H4 (cell line): ENCODE measurements at regions not wholly inside any gene's neighbourhood (a gene's known extent, or its start where the extent isn't known, plus 50 kb on each side); places are given as distances from the start of the nearest gene placed in this dataset.
"Not testable (repeated sequence)": the region's sequence is repeated elsewhere in the genome, so short reads cannot be mapped to it uniquely, and the experiment has no call there.

Source experiments
- DNase-seq: peaks from one replicate; pipeline ENCODE4 v3.0.0-alpha.2; 2015; ENCODE audit warnings: low spot score

DNA sequence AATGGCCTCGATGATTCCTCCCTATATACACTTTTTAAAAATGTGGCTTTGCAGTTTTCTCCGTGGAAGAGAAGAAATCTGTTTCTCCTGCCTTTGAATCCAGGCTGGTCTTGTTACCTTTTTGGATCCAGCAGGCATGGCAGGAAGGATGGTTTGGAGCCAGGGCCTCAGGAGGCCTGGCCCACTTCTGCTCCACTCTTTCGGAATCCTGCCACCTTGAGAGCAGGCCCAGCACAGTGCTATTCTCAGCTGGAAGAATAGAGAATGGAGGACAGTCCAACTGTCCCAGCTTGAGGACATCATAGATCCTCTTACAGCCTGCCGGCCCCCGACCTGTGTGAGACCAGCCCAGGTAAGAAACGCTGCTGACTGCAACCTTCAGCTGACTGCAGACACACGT, 421.5 kb downstream of the FUT8 start:
- no peak for DNase-seq

DNA sequence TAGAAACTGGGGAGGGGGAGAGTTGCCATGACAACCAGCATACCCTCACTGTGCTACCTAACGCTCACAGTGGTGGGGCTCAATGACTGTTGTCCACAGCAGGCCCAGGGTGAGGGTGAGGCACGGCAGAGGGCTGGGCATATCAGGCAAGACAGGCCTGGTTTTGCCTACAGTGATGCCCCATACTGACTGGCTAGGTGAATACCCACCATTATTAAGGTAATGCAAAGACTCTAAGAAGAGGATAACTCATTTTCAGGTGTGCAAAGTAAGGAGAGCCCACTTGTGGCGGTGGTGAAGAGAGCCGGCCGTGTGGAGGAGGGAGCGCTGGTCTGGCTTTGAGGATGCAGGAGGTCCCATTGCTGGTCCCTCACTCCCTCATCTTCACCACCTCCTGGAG, 422.3 kb downstream of the FUT8 start:
- no peak for DNase-seq

DNA sequence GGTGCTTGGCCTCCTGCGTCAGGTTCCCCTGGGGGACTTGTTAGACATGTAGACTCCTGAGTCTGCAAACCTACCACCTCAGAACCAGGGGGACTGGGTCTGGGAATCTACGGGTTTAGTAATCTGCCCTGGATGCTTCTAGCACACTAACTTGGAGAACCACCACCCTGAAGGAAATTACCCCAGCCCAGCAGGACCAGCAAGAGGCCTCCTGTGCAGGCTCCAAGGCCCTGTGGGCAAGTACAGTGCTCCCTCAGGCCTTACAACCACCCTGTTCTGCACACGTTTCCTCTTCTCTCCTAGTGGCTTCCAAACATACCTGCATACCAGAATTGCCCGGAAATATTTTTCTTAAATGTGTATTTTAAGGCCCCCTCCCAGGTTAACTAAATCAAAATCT, 423.0 kb downstream of the FUT8 start:
- DNase-seq = no peak

DNA sequence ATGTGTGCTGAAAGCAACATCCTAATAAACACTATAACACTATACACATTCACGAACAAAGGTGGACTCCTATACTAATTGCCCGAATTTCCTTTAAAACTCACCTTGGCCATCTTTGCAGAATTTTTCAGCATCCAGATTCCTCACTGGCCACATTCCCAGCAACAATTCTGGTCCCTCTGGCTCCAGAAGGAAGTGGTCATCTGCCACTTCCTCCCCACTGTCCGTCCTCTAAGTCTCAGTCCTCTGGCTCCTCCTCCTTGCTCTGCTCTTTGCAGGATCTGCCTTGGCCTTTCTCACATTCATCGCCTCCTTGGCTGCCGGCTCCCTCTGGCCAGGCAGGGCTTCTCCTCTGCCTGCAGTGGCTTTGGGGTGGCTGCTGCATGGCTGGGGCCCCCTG, 426.0 kb downstream of the FUT8 start:
- DNase-seq = no peak

DNA sequence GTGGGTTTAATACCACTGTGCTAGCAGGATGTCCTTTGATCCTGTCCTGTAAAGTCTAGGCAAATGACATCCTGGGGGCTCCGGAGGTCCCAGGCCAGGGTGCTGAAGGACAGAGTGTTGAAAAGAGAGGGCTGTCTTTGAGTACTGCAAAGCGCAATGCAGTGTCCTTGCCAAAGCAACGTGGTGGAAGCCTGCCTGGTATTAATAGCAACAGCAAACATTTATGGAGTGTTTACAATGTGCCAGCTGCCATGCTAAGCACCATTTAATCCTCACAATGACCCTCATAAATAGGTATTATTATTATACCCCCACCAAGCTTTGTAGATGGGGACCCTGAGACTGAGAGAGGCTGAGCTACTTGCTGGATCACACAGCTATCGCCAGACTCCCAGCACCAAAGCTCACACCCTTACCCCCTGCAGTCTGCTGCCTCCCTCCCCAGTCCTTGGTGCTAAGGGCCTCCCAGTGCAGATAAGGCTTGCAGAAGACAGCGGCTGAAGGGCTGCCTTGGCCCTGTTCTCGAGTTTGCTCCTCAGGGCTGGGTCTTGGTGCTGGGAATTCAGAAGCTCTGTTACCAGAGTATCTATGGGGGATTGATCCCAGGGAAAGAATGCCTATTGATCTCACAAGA, 427.7 kb downstream of the FUT8 start:
- no peak for DNase-seq

DNA sequence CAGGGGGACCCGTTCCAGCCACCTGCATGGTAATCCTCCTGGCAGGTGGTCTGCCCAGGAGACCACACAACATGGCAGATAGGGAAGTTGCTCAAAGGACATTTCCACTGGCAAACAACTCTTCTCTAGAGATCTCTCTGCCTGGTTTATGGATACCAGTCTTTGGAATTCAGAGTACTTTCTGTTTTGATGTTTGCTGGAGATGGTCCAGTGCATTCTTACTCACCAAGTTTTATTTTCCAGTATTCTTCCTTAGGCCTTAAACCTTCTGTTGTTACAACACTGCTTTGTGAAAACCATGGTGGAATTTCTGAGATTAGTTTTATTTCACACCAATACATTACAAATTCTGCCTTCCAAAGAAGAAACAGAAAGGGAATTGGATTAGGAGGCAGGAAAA, 428.3 kb downstream of the FUT8 start:
- no peak for DNase-seq

DNA sequence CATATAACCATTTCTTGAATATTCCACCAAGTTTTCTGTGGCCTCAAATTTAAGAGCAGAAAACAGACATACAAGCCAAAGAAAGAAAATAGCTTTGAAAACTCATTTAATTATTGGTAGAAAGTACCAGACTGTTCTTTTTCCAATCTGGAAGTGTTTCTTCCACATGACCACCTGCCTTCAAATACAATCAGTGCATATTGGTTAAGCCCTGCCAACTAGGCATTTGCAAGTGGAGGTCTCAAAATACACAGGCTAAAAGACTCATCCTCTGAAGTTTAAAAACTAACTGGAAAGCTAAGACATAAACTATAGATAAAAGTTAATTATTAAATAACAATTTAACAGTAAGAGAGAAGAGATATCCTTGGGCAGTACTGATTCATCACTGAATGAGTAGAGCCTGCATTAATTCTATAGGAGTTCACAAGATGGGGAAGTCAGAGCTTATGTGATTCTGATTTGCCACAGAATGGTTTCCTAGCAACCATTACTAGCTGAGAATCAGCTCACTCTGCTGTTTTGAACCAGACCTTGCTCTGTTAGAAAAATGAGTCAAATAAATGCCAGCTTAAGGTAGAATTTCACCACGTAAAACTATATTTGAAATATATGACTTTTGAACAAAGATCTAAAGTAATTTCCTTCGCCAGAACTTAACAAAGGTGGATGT, 433.8 kb downstream of the FUT8 start:
- no peak for DNase-seq

DNA sequence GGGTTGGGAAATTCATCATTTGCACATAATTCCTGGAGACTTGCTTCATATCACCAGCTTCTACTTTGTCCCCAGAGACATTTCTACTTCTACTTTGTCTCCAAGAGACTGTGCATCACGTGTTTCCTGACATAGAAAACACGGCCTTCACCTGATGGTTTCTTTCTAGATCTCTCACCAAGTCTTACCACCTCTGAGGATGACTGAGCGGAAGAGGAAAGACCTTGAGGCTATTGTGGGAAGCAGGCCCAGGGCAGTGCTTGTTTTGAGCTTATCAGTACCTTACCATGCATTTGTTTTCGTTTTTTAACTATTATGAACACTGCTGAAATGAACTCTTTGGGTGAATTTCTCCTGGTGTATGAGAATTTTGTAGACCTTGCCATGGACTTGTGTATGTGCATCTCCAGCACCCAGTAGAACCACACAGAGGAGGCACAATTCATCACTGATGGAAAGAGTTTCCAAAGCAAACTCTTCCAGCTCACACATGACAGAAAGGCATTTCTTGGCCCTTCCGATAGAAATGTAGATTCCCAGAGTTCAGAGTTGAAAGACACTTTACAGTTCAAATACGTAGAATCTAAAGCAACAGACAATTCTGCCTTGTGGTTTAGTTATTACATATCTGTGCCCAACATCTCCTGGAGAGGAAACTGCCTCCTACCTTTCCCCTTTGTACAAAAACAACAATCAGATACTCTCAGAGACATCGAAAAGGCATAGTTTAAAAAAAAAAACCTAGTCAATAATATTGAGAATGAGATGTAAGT, 434.7 kb downstream of the FUT8 start:
- DNase-seq = no peak

DNA sequence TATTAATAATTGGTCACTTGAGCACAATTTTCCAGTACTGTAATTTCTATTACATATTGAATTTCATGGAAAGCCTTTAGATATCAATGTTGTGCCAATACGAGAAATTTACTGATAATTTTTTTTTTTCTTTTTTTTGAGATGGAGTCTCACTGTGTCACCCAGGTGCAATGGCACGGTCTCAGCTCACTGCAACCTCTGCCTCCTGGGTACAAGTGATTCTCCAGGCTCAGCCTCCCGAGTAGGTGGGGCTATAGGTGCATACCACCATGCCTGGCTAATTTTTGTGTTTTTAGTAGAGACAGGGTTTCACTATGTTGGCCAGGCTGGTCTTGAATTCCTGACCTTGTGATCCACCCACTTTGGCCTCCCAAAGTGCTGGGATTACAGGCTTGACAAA, 435.4 kb downstream of the FUT8 start:
- DNase-seq = not testable (repeated sequence)

DNA sequence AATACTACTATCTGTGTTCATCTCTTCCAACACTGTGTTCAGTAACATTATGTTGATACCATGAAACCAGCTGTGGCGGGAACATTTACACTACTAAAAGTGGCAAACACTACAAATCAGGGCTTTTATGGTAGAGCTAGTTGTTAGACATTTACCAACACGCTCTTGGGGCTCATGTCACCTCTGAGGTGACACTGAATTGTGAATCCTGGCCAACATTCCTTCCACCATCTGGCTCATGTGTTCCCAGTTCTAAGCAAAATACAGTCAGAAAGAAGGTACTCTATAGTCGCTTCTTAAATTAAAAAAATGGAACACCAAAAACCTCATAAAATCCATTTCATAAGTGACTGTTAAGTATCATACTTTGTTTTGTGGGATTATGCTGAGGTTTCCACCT, 436.6 kb downstream of the FUT8 start:
- no peak for DNase-seq

DNA sequence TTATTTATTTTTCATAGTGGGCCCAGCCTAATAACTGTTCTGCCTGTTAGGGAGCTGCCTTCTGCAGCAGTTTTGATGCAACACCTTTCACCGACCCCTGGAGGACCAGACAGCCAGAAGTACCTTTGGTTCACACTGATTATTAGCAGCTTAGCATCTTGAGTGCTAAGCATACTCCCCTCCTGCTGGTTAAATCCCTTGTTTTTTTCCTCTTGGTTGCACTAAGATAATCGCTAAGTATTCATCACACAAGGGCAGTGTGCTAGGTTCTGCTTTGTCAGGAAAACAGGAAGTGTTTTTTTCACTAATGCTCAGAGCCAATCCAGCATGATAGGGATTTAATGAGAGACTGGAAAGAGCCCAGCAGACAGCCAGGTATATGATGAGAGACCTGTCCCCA, 437.0 kb downstream of the FUT8 start:
- DNase-seq = no peak

DNA sequence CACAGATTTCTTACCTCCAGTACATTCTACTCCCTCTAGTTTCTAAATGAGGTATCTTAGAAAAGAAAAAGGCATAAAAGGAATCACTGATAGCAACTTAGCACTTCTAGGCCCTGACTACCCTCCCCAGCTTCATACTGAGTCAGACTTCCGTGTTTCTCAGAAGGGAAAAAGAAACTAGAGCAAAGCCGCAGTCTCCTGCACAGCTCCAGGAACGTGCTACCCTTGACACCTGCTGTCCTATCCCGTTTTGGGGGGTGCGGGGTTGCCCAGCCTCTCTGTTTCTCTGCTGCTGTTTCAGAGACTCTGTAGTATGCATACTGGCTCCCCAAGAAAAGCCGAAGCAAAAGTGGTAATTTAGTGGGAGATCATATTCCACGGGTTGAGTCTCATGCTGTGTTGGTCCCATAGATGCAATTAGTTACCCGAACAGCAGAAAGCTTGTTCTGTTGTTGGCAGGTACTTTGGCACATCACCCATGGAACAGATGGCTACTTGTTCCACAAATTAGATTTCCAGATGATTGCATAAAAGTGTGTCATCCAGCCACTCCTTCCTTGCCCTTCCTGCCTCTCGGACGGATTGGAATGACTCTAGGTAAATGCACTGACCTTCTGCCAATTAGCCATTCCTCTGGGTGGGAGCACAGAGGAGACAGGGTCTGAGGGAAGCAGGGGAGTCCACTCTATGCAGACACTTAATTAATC, 438.1 kb downstream of the FUT8 start:
- no peak for DNase-seq

DNA sequence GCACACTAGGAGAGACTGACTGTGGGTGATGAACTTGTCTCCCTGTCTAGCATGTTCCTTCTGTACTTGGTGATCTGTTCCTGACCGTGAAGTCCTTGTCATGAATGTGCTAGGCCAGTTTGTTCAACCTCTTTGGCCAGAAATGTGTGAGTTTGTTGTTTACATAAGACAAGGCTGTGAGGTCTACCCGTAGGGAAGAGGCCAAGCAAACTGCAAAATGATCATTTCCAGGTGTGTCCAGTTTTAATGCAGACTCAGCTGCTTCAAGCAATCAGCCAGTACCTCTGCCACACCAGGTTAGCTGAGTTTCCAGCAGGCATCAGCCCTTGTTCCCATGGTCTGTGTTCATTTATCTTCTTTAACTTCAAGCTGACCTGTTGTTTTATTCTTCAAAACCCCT, 440.2 kb downstream of the FUT8 start:
- no peak for DNase-seq

DNA sequence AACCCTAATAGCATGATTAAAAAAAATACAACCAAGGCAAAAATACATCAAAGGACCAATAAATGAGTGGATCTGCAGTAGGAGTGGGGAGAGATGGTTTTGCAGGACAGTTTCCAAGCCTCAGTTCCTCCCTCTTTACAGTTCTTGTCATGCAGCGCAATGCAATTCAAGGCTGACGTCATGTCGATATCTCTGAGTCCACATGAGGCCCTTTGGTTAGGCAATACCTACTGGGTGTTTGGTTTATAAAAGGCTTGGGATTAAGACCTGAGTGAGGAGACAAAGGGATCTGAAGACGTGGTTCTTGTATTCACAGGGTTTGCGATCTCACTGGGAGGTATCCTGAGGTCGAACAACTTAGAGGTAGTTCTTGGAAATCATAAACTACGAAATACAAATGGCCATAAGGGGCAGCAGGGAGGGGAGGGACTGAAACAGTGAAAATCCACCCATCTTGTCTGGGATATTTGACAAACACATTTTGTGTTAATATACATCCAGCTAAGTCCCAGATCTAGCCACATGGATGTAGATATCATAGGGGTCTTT, 441.0 kb downstream of the FUT8 start:
- DNase-seq = no peak

DNA sequence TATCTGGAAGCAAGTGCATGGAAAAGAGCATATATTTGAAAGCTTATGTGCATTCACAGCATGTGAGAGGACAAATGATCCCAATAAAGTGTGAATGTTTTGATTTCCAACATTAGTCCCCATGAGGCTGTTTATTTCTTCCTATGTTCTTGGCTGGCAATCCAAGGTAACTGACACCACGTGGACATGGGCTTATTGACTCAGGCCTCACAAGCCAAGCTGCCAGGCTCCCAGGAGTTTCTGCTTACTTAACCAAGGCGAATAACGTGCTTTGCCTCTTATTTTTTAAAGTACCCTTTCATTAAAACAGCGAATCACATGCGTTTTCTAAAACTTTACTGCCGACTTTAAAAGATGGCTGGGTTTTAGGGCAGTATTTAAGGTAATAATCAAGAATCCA, 441.7 kb downstream of the FUT8 start:
- DNase-seq = no peak

DNA sequence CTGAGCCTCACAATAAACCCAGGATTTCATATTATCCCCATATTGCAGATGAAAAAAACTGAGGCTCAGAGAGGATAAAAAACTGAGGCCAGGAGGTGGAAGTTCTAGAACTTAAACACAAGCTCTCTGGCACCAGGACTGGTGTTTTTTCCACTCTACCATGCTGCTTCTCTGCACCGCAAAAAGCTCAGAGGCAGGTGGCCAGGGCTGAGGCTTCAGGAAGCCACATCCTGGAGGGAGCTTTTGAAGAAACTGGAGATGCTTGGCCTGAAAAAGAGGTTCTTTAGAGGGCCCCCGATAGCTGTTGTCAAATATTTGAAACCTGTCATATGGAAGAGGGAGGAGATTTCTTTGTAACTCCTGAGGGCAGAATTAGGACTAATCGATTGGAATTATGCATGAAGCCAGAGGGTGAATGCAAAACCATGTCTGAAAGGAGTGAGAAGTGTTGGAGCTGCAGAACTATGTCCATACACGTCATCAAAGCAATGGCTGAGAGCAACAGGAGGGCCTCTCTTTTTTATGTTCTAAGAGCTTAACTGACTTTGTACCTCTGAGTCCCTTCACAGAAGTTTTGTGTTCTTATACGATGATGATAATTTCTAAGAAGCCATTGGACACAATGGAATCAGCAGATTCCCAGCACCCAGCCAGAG, 448.6 kb downstream of the FUT8 start:
- DNase-seq = no peak

DNA sequence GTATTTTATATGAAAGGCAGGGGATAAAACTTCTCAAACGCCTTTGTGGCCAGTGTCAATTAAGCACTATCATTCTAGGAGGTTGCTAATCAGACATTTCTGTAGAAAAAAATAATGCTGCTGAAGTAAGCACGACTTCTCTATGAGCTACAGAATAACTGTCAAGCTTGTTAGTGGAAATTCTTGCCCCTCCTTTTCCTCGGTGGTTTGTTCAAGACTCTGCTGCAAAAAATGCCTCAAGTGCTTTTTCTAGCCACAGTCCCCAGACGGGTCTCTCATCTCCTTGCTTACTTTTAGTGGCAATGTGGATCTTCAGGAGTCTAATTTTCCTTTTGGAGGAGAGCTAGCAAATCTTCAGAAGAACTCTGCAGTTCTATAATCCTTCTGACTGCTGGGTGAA, 452.0 kb downstream of the FUT8 start:
- no peak for DNase-seq

DNA sequence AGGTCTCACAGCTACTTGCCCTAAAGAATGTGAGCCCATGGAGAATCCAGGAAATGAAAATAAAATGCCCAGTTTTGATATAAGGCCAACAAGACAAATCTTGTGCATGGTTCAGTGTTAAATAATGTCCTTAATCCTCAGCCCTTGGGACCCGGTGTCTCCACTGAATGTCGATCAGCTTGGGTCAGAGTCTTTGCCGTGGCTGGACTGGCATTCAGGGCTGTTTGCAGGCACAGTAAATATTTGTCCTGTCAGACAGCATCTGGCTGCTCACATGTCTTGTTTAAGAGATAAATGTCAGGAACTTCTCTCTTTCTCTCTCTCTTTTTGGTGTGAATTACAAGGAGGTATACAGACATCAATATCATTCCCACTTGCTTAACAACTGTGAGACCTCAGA, 452.5 kb downstream of the FUT8 start:
- no peak for DNase-seq

DNA sequence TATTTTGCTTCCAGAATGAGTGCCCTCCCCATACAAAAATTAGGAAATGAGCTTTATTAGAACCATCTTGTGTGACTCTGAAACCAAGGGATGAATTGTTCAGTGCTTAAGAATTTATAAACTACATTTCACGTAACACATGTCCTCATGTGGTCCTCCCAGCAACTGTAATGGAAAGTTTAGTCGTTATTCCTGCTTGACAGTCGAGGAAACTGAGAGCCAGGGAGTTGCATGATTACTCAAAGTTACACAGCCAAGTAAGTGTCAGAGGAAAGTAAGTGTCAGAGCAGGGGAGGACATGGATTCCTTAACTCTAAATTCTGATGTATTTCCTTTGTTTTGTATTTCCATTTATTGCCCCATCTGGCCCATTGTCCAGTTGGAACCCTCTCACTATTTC, 453.9 kb downstream of the FUT8 start:
- no peak for DNase-seq

DNA sequence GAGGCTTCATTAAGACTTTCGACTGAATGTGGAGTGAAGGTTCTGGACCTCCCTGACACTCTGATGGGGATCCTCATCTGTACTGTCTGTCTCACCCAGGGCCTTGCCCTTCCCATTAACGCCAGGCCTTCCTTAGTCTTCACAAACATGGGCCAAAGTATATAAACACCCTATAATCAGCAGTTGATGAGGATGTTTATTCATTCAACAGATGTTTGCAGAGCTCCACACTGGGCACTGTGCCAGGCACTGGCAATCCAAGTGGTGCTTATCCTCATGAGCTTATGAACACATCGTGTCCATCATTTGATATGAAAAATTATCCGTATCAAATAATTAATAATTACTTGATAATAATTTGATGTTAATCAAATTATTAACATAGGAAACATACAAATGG, 454.4 kb downstream of the FUT8 start:
- peak; percentile 20 for DNase-seq

DNA sequence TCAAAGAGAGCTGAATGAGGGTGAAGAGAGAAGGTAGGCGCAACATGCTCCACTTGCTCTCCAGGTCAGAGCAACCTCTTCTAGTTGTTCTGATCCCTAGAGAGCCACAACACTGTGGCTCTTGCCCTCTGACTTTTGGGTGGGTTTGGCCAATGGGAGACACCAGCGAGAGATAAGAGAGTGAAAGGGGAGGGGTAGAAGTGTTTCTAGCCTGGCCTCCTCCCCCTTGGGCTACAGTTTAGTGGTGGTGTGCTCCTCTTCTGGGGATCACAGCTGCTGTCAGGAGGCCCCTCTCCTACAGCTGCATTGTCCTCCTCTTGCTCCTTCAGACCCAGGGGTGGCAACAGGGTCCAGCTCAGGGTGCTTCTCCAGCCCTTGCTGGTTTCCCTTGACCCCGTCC, 454.8 kb downstream of the FUT8 start:
- DNase-seq = no peak

DNA sequence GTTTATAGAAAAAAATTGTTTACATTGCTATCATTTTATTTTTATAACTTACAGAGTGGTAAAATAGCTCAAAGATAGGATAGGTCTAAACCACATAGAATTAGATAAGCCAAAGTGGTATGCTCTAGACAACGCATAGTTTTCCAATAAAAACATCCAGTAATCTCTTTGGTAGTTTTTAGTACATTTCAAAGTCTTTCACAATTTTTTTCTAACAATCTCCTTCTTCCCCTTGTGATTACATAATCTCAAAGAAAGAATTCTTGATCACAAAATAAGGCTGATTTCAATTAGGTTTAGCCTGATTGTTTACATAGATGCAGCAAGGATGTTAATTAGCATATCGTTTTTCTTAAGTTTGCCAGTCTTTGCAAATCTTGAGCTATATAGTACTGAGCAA, 460.0 kb downstream of the FUT8 start:
- no peak for DNase-seq
